ENCODE measurements at regions not wholly inside any gene's neighbourhood (a gene's known extent, or its start where the extent isn't known, plus 50 kb on each side); places are given as distances from the start of the nearest gene placed in this dataset.

GRCh38 chr5:42143361-42143760, 218.3 kb downstream of the FBXO4 start:
- H2AFZ ChIP-seq (ENCODE audit: low read depth, low read length), result no peak overlapping the region
- no peak for DNase-seq (ENCODE audit: low read depth, low spot score)
- no peaks in the 10 kb centered on the region for H3K36me3 ChIP-seq (ENCODE audit: control insufficient read depth in 2 of 2, extremely low read depth in 1 of 2, insufficient read depth in 2 of 2, low read length in 2 of 2)
- no peaks in the 10 kb centered on the region for H3K27me3 ChIP-seq (ENCODE audit: control insufficient read depth in 2 of 2, insufficient read depth in 2 of 2, low read length in 2 of 2)
- no peak overlapping the region for H3K4me2 ChIP-seq (ENCODE audit: insufficient read depth, low read length)
- H4K20me1 ChIP-seq (replicated peaks; ENCODE audit: control insufficient read depth, extremely low read depth, insufficient read depth, low read length), result no peaks in the 10 kb centered on the region
- no peak overlapping the region for H3K4me3 ChIP-seq (replicated peaks in 1 of 3; ENCODE audit: insufficient read depth in 1 of 3, low read depth in 1 of 3, low read length in 3 of 3)
- ChIA-PET POLR2A (no interaction called here), CTCF (no interaction called here)
- H3K9ac ChIP-seq (replicated peaks; ENCODE audit: extremely low read depth, insufficient read depth, low read length), result no peak overlapping the region
- no peaks in the 10 kb centered on the region for H3K4me1 ChIP-seq (ENCODE audit: control insufficient read depth, extremely low read depth, insufficient read depth, low read length)
- dilution Hi-C loops (cut with MboI; ENCODE audit: extremely low pct_ligation_motif_present, low sequenced_read_pairs), result no loop called here
- no peaks in the 10 kb centered on the region for H3K79me2 ChIP-seq (ENCODE audit: control insufficient read depth, insufficient read depth, low read length)
- intact Hi-C loops (cut with micrococcal nuclease), result no loop called here
- no peaks in the 10 kb centered on the region for H3K9me1 ChIP-seq (replicated peaks; ENCODE audit: control insufficient read depth, extremely low read depth, insufficient read depth, low read length)
- no TSS peak for BruUV-seq (replicated peaks)
- H3K9me3 ChIP-seq (replicated peaks; ENCODE audit: control insufficient read depth, insufficient read depth, low read length), result no peaks in the 10 kb centered on the region
- FAIRE-seq, result no peak
- no peak overlapping the region for H3K27ac ChIP-seq (ENCODE audit: insufficient read depth, low read depth, low read length)
- TF ChIP-seq MYC (IDR thresholded peaks at IDR 0.05; ENCODE audit: low read depth, low read length), result no peak
- TF ChIP-seq FOS (IDR thresholded peaks at IDR 0.05; ENCODE audit: borderline replicate concordance, insufficient read depth, low read length), result no peak
- TF ChIP-seq EZH2 (IDR thresholded peaks at IDR 0.05; ENCODE audit: borderline replicate concordance, low read depth, low read length, severe bottlenecking), result no peak
- TF ChIP-seq POLR2AphosphoS5 (IDR thresholded peaks at IDR 0.05; ENCODE audit: insufficient read depth, low read depth, low read length), result no peak
- TF ChIP-seq MAX (IDR thresholded peaks at IDR 0.05; ENCODE audit: insufficient read depth, insufficient read length), result no peak

GRCh38 chr5:42148813-42149212, 223.7 kb downstream of the FBXO4 start:
- DNase-seq (ENCODE audit: low read depth, low spot score), result no peak
- intact Hi-C loops (cut with micrococcal nuclease), result no loop called here

More at GRCh38 chr5:42148813-42149212, 223.7 kb downstream of the FBXO4 start:
- ChIA-PET CTCF (no interaction called here), POLR2A (no interaction called here)
- Histone ChIP-seq H3K4me1 (ENCODE audit: control insufficient read depth, extremely low read depth, insufficient read depth, low read length) (no peaks in the 10 kb centered on the region), H3K79me2 (ENCODE audit: control insufficient read depth, insufficient read depth, low read length) (no peaks in the 10 kb centered on the region), H3K9me3 (replicated peaks; ENCODE audit: control insufficient read depth, insufficient read depth, low read length) (no peaks in the 10 kb centered on the region), H3K27me3 (ENCODE audit: control insufficient read depth in 2 of 2, insufficient read depth in 2 of 2, low read length in 2 of 2) (no peaks in the 10 kb centered on the region), H3K4me2 (ENCODE audit: insufficient read depth, low read length) (no peak overlapping the region), H3K9ac (replicated peaks; ENCODE audit: extremely low read depth, insufficient read depth, low read length) (no peak overlapping the region), H4K20me1 (replicated peaks; ENCODE audit: control insufficient read depth, extremely low read depth, insufficient read depth, low read length) (no peaks in the 10 kb centered on the region), H3K27ac (ENCODE audit: insufficient read depth, low read depth, low read length) (no peak overlapping the region), H3K4me3 (replicated peaks in 1 of 3; ENCODE audit: insufficient read depth in 1 of 3, low read depth in 1 of 3, low read length in 3 of 3) (no peak overlapping the region), H3K36me3 (ENCODE audit: control insufficient read depth in 2 of 2, extremely low read depth in 1 of 2, insufficient read depth in 2 of 2, low read length in 2 of 2) (no peaks in the 10 kb centered on the region), H2AFZ (ENCODE audit: low read depth, low read length) (no peak overlapping the region), H3K9me1 (replicated peaks; ENCODE audit: control insufficient read depth, extremely low read depth, insufficient read depth, low read length) (no peaks in the 10 kb centered on the region)
- no peak for FAIRE-seq
- no TSS peak for BruUV-seq (replicated peaks)
- dilution Hi-C loops (cut with MboI; ENCODE audit: extremely low pct_ligation_motif_present, low sequenced_read_pairs), result no loop called here
- TF ChIP-seq CTCF (IDR thresholded peaks at IDR 0.05; ENCODE audit: extremely low read depth in 1 of 2, insufficient read depth in 1 of 2, low read depth in 1 of 2, low read length in 2 of 2), result no peak

Measured in endothelial cell of umbilical vein (primary cell).